GM12872 (cell line): ENCODE measurements at regions not wholly inside any gene's neighbourhood (a gene's known extent, or its start where the extent isn't known, plus 50 kb on each side); places are given as distances from the start of the nearest gene placed in this dataset.

ENCODE experiments used
- TF ChIP-seq, protein P1 (sequence below): IDR thresholded peaks from 3 replicates; pipeline ENCODE4 v1.5.1; 2011; ENCODE audit warnings: low read depth, mild to moderate bottlenecking, low read length, moderate library complexity; ENCODE audit not compliant: insufficient read depth

DNA sequence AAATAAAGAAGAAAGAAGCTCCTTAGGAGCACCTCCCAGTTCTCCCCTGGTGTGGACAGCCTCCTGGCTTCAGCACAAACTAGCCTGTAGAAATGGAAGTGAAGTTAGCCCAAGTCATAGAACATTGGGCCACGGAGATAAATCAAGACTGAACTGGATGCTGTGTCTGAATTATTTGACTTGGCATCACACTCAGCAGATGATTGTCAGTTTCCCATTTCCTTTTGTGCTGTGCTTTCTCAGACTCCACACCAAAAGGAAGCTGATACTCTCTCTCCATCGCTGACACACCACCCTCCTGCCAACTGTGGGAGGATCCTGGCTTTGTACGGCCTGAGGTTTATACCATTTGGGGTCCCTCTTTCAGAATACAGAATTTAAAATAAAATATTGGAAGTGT is 209.8 kb downstream of the TFAP2A start:
- TF ChIP-seq, protein P1, sequence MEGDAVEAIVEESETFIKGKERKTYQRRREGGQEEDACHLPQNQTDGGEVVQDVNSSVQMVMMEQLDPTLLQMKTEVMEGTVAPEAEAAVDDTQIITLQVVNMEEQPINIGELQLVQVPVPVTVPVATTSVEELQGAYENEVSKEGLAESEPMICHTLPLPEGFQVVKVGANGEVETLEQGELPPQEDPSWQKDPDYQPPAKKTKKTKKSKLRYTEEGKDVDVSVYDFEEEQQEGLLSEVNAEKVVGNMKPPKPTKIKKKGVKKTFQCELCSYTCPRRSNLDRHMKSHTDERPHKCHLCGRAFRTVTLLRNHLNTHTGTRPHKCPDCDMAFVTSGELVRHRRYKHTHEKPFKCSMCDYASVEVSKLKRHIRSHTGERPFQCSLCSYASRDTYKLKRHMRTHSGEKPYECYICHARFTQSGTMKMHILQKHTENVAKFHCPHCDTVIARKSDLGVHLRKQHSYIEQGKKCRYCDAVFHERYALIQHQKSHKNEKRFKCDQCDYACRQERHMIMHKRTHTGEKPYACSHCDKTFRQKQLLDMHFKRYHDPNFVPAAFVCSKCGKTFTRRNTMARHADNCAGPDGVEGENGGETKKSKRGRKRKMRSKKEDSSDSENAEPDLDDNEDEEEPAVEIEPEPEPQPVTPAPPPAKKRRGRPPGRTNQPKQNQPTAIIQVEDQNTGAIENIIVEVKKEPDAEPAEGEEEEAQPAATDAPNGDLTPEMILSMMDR = no peak

DNA sequence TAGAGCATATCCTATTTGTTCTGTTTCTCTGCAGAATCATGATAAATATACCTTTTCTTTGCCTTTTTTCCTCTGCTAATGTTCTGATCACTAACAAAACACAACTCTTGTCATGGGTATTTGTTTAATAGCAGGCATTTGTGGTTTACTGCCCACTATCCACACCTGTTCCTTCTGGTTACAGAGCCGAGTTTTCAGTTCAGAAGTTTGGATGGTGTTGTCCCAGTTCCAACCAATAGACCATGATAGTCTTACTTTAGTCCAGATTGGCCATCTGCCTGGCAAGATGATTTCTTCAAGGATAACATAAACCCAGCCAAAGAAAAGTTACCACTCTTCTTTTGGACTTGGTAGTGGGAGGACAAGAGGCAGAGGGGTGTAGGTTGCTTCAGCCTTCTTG is 211.2 kb downstream of the TFAP2A start:
- TF ChIP-seq, protein P1 = no peak

DNA sequence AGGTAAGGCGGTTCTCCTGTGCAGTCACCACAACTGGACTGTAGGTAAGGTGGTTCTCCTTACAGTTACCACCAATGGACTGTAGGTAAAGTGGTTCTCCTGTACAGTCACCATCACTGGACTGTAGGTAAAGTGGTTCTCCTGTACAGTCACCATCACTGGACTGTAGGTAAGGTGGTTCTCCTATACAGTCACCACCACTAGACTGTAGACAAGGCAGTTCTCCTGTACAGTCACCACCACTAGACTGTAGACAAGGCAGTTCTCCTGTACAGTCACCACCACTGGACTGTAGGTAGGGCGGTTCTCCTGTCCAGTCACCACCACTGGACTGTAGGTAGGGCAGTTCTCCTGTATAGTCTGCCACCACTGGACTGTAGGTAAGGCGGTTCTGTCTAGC is 212.3 kb downstream of the TFAP2A start:
- TF ChIP-seq, protein P1 = no peak

DNA sequence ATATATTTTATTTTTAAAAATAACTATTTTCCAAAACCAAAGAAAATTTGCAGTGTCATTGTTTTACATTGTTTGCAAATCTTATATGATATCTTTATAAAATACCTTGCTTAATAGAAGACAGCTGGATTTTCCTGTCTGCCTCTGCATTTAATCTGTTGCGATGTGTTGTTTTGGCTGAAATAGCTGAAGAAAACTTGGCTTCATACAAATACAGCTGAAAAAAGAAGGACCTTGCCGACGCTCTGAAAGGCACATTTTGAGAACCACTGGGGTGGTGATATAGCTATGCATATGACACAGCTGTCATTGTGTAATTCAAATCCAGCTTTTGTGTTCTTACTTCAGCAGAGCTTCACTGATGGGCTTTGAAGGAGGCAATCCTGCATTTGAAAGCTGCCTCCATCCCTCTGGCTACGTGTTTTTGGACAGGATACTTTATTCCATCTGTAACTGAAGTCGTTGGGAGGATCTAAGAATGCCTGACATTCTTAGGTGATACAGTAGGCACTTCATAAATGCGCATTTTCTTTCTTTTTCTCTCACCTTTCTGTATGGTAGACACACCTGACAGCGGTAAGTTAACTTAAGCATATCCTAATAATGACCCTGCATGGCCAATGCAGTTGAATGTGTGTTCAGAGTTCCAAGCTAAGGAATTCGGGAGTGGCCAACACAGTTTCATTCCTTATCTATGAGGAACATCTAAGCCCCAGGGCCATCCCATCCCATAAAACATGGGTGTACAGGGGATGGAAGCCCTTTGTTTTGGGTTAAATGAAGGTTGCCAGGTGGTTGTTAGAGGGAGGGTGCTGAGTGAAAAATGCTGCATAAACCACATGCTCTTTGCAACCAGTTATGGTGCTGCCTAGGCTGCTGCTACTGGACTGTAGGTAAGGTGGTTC is 213.0 kb downstream of the TFAP2A start:
- TF ChIP-seq, protein P1 = no peak

DNA sequence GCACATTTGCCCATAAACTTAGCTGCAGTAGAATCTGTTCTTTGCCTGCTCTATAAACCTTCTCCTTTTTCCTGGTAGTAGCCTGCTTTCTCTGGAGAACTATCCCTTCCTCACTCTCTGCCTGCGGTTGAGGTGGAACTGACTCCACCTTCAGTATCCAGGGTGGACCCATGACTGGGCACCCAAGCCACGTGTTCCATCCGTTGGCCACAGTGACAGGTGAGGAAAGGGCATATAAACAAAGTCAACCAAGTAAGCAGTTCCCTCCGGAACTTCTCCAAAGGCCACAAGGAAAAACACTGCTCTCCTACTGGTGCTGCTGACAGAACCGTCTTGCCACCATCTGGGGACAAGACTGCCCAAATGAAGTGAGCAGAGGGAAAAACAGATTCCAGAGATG is 218.8 kb downstream of the TFAP2A start:
- TF ChIP-seq, protein P1 = no peak

DNA sequence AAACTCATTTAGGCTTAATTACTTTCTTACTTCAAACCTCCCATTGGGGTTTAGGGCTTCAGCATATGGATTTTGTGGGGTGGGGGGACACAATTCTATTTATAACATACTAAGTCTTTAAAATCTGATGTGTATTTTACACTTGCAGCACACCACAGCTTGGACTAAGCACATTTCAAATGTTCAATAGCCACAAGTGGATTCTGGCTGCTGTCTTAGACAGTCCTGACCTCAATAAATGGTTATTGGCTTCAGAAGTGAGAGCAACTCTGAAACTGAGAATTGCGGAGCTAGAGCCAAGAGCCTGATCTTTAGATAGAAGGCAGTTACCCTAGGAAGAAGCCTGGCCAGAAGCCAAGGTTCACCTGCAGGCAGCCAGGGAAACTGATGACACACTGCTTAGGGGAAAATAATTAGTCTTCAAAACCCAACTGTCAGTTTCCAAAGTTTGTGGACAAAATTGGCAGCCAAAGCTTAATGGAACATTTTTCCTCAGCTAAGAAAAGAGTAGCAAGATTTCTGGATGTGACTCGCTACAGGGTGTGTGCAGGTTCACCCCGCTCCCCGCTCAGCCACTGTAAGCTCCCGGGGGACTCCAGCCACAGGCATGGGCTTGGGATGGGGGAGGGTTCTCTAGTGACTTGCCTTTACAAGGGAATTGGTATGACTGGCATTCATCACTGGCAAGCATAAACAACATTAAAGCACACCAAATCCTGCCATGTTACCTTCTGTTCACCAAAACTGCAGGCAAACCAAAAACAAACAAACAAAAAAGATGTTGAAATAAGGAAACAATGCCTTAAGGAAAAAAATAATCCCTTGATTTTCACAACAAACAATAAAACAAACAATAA is 219.8 kb downstream of the TFAP2A start:
- TF ChIP-seq, protein P1 = no peak

DNA sequence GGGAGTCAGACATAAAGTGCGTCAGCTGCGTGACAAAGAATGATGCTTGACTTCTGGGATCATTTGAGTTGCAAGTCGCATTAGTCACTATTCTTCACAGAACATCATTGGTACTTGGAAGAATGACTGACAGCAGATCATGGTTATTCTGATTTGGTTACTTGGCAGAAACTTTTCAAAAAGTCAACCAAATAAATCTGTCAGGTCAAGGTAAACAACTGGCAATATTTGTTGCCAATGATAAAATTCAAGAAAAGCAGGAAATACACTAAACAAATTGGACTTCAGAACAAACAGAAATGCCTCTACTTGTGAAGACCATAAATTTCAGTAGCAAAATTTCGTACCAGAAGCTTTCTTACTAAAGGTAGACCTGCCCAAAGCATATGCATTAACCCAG is 221.6 kb downstream of the TFAP2A start:
- TF ChIP-seq, protein P1 = no peak
